ENCODE measurements at regions not wholly inside any gene's neighbourhood (a gene's known extent, or its start where the extent isn't known, plus 50 kb on each side); places are given as distances from the start of the nearest gene placed in this dataset.

- Histone ChIP-seq H3K27ac (no peak overlapping the region), H3K79me2 (no peaks in the 10 kb centered on the region), H3K27me3 (ENCODE audit: control insufficient read depth, insufficient read depth, low read length) (no peaks in the 10 kb centered on the region), H2AFZ (no peak overlapping the region), H3K4me1 (no peaks in the 10 kb centered on the region), H3K9ac (no peak overlapping the region), H3K4me2 (ENCODE audit: low read length) (no peak overlapping the region), H3K9me3 (ENCODE audit: control insufficient read depth, low read length) (no peaks in the 10 kb centered on the region), H3K4me3 (ENCODE audit: low read depth, low read length) (no peak overlapping the region), H3K36me3 (ENCODE audit: control insufficient read depth, insufficient read depth, low read length) (no peaks in the 10 kb centered on the region)
- TF ChIP-seq CTCF (IDR thresholded peaks at IDR 0.05), result no peak
Observed at GRCh38 chr11:29135504-29135903, 881.3 kb downstream of the KCNA4 start.

- no peak overlapping the region for H3K27ac ChIP-seq
- no peak overlapping the region for H2AFZ ChIP-seq
- no peaks in the 10 kb centered on the region for H3K36me3 ChIP-seq (ENCODE audit: control insufficient read depth, insufficient read depth, low read length)
- no peak overlapping the region for H3K4me2 ChIP-seq (ENCODE audit: low read length)
- no peaks in the 10 kb centered on the region for H3K4me1 ChIP-seq
- no peak for TF ChIP-seq CTCF (IDR thresholded peaks at IDR 0.05)
- H3K27me3 ChIP-seq (ENCODE audit: control insufficient read depth, insufficient read depth, low read length), result no peaks in the 10 kb centered on the region
- H3K79me2 ChIP-seq, result no peaks in the 10 kb centered on the region
- no peak overlapping the region for H3K9ac ChIP-seq
- no peak overlapping the region for H3K4me3 ChIP-seq (ENCODE audit: low read depth, low read length)
- H3K9me3 ChIP-seq (ENCODE audit: control insufficient read depth, low read length), result no peaks in the 10 kb centered on the region
Observed at GRCh38 chr11:29131055-29131454, 885.8 kb downstream of the KCNA4 start.

GRCh38 chr11:29129844-29130243 is 887.0 kb downstream of the KCNA4 start:
- Histone ChIP-seq H3K4me1 (no peaks in the 10 kb centered on the region), H3K79me2 (no peaks in the 10 kb centered on the region), H2AFZ (no peak overlapping the region), H3K4me3 (ENCODE audit: low read depth, low read length) (no peak overlapping the region), H3K27ac (no peak overlapping the region), H3K27me3 (ENCODE audit: control insufficient read depth, insufficient read depth, low read length) (no peaks in the 10 kb centered on the region), H3K4me2 (ENCODE audit: low read length) (no peak overlapping the region), H3K36me3 (ENCODE audit: control insufficient read depth, insufficient read depth, low read length) (no peaks in the 10 kb centered on the region), H3K9me3 (ENCODE audit: control insufficient read depth, low read length) (no peaks in the 10 kb centered on the region), H3K9ac (no peak overlapping the region)
- no peak for TF ChIP-seq CTCF (IDR thresholded peaks at IDR 0.05)

- H3K4me1 ChIP-seq, result no peaks in the 10 kb centered on the region
- H2AFZ ChIP-seq, result no peak overlapping the region
- no peaks in the 10 kb centered on the region for H3K79me2 ChIP-seq
- no peaks in the 10 kb centered on the region for H3K9me3 ChIP-seq (ENCODE audit: control insufficient read depth, low read length)
- TF ChIP-seq CTCF (IDR thresholded peaks at IDR 0.05), result no peak
- no peak overlapping the region for H3K9ac ChIP-seq
- H3K36me3 ChIP-seq (ENCODE audit: control insufficient read depth, insufficient read depth, low read length), result no peaks in the 10 kb centered on the region
- no peak overlapping the region for H3K4me3 ChIP-seq (ENCODE audit: low read depth, low read length)
- no peak overlapping the region for H3K27ac ChIP-seq
- no peaks in the 10 kb centered on the region for H3K27me3 ChIP-seq (ENCODE audit: control insufficient read depth, insufficient read depth, low read length)
- H3K4me2 ChIP-seq (ENCODE audit: low read length), result no peak overlapping the region
Observed at GRCh38 chr11:29127461-29127860, 889.4 kb downstream of the KCNA4 start.

- H3K9ac ChIP-seq, result no peak overlapping the region
- no peak overlapping the region for H3K4me2 ChIP-seq (ENCODE audit: low read length)
- no peaks in the 10 kb centered on the region for H3K27me3 ChIP-seq (ENCODE audit: control insufficient read depth, insufficient read depth, low read length)
- no peak overlapping the region for H3K27ac ChIP-seq
- H3K79me2 ChIP-seq, result no peaks in the 10 kb centered on the region
- H2AFZ ChIP-seq, result no peak overlapping the region
- TF ChIP-seq CTCF (IDR thresholded peaks at IDR 0.05), result no peak
- H3K4me1 ChIP-seq, result no peaks in the 10 kb centered on the region
- H3K9me3 ChIP-seq (ENCODE audit: control insufficient read depth, low read length), result no peaks in the 10 kb centered on the region
- H3K4me3 ChIP-seq (ENCODE audit: low read depth, low read length), result no peak overlapping the region
- no peaks in the 10 kb centered on the region for H3K36me3 ChIP-seq (ENCODE audit: control insufficient read depth, insufficient read depth, low read length)
Observed at GRCh38 chr11:29125606-29126005, 891.2 kb downstream of the KCNA4 start.

Data from parathyroid adenoma (tissue), 2 donors.